Brain microvascular endothelial cell (primary cell): ENCODE measurements at regions not wholly inside any gene's neighbourhood (a gene's known extent, or its start where the extent isn't known, plus 50 kb on each side); places are given as distances from the start of the nearest gene placed in this dataset.

ENCODE experiments used
- DNase-seq: peaks from one replicate; pipeline ENCODE4 v3.0.0-alpha.2; 2020
- H3K27ac ChIP-seq: fragments of 250-450 bp; sonication (Bioruptor Pico); 2 replicates; pipeline ENCODE4 v1.5.1; 2020; ENCODE audit warnings: mild to moderate bottlenecking, moderate library complexity
- H3K27me3 ChIP-seq: fragments of 250-450 bp; sonication (Bioruptor Pico); replicated peaks from 2 replicates; pipeline ENCODE4 v1.5.1; 2020; ENCODE audit warnings: mild to moderate bottlenecking
- H3K36me3 ChIP-seq: fragments of 250-450 bp; sonication (Bioruptor Pico); replicated peaks from 2 replicates; pipeline ENCODE4 v1.5.1; 2020; ENCODE audit warnings: mild to moderate bottlenecking
- H3K4me3 ChIP-seq: 2 replicates; pipeline ENCODE4 v1.5.1; 2011; ENCODE audit warnings: low read depth, mild to moderate bottlenecking, control low read depth, low read length, moderate library complexity
- CTCF ChIP-seq: IDR thresholded peaks from 2 replicates; pipeline ENCODE4 v1.5.1; 2011; ENCODE audit warnings: low read depth, mild to moderate bottlenecking, moderate library complexity, low read length, control low read depth, inconsistent platforms; ENCODE audit errors: missing control alignments
- in situ Hi-C: cut with HindIII; loops from 2 replicates; pipeline ENCODE4 v1.10.0; 2017; ENCODE audit warnings: low sequenced_read_pairs, low pct_ligation_motif_present

GRCh38 chr5:97641081-97641480 lies 458.0 kb upstream of the RIOK2 start:
- no peak for DNase-seq
- H3K27me3 ChIP-seq: no peaks in the 10 kb centered on the region
- no peak for TF ChIP-seq CTCF
- no peak overlapping the region for H3K4me3 ChIP-seq
- in situ Hi-C loops: no loop called here
- no peak overlapping the region for H3K27ac ChIP-seq
- no peaks in the 10 kb centered on the region for H3K36me3 ChIP-seq

- H3K36me3 ChIP-seq: no peaks in the 10 kb centered on the region
- H3K27ac ChIP-seq: no peak overlapping the region
- no peak for TF ChIP-seq CTCF
- no peak for DNase-seq
- H3K27me3 ChIP-seq: no peaks in the 10 kb centered on the region
- no peak overlapping the region for H3K4me3 ChIP-seq
- in situ Hi-C loops: no loop called here
These were observed 461.2 kb upstream of the RIOK2 start for GRCh38 chr5:97644206-97644605.

GRCh38 chr5:97644896-97645295 lies 461.8 kb upstream of the RIOK2 start:
- Histone ChIP-seq H3K4me3 (no peak overlapping the region), H3K27ac (no peak overlapping the region), H3K27me3 (no peaks in the 10 kb centered on the region), H3K36me3 (no peaks in the 10 kb centered on the region)
- DNase-seq: no peak
- in situ Hi-C loops: no loop called here
- no peak for TF ChIP-seq CTCF

GRCh38 chr5:97657239-97657638 lies 474.2 kb upstream of the RIOK2 start:
- no peaks in the 10 kb centered on the region for H3K27me3 ChIP-seq
- H3K4me3 ChIP-seq: no peak overlapping the region
- no peak for TF ChIP-seq CTCF
- no peak overlapping the region for H3K27ac ChIP-seq
- H3K36me3 ChIP-seq: no peaks in the 10 kb centered on the region
- in situ Hi-C loops: no loop called here
- no peak for DNase-seq

GRCh38 chr5:97658116-97658900 lies 475.3 kb upstream of the RIOK2 start:
- no peak overlapping the region for H3K4me3 ChIP-seq
- H3K27ac ChIP-seq: no peak overlapping the region
- H3K27me3 ChIP-seq: no peaks in the 10 kb centered on the region
- in situ Hi-C loops: no loop called here
- DNase-seq: no peak
- H3K36me3 ChIP-seq: no peaks in the 10 kb centered on the region
- TF ChIP-seq CTCF: no peak

- no peaks in the 10 kb centered on the region for H3K36me3 ChIP-seq
- no peak overlapping the region for H3K27ac ChIP-seq
- no peak for TF ChIP-seq CTCF
- no peaks in the 10 kb centered on the region for H3K27me3 ChIP-seq
- in situ Hi-C loops: no loop called here
- no peak overlapping the region for H3K4me3 ChIP-seq
- DNase-seq: no peak
These were observed 483.7 kb upstream of the RIOK2 start for GRCh38 chr5:97666783-97667182.
